ENCODE measurements at regions not wholly inside any gene's neighbourhood (a gene's known extent, or its start where the extent isn't known, plus 50 kb on each side); places are given as distances from the start of the nearest gene placed in this dataset.

DNA sequence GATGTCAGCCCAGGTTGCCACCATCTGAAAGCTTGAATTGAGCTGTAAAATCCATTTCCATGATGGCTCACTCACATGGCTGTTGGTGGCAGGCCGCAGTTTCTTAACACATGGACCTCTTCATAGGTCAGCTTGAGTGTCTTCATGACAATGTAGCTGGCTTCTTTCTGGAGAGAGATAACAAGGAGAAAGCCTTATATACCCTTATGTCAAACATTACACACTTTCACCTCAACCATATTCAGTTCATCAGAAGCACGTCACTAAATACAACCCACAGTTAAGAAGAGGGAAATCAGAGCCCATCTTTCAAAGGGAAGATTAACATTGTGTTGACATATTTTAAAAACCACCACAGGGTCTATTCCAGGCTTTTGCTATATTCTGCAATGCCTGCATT is 604.4 kb downstream of the PRELID2 start:
- TF ChIP-seq, protein P1, sequence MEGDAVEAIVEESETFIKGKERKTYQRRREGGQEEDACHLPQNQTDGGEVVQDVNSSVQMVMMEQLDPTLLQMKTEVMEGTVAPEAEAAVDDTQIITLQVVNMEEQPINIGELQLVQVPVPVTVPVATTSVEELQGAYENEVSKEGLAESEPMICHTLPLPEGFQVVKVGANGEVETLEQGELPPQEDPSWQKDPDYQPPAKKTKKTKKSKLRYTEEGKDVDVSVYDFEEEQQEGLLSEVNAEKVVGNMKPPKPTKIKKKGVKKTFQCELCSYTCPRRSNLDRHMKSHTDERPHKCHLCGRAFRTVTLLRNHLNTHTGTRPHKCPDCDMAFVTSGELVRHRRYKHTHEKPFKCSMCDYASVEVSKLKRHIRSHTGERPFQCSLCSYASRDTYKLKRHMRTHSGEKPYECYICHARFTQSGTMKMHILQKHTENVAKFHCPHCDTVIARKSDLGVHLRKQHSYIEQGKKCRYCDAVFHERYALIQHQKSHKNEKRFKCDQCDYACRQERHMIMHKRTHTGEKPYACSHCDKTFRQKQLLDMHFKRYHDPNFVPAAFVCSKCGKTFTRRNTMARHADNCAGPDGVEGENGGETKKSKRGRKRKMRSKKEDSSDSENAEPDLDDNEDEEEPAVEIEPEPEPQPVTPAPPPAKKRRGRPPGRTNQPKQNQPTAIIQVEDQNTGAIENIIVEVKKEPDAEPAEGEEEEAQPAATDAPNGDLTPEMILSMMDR (IDR thresholded peaks at IDR 0.05): no peak
- TF ChIP-seq POLR2A (IDR thresholded peaks at IDR 0.05): no peak

All from heart left ventricle (tissue), 13 donors.